LHCN-M2 (cell line): ENCODE measurements at regions not wholly inside any gene's neighbourhood (a gene's known extent, or its start where the extent isn't known, plus 50 kb on each side); places are given as distances from the start of the nearest gene placed in this dataset.
A peak's percentile ranks its signal among the peaks of the same experiment; 100 is the strongest.
"Not testable (repeated sequence)": the region's sequence is repeated elsewhere in the genome, so short reads cannot be mapped to it uniquely, and the experiment has no call there.

ENCODE experiments used
- DNase-seq: peaks from one replicate; pipeline ENCODE4 v3.0.0-alpha.2; 2012; ENCODE audit warnings: low read depth

GRCh38 chr5:68115584-68115983 lies 100.0 kb upstream of the PIK3R1 start:
- no peak for DNase-seq

GRCh38 chr5:68114378-68115040 lies 101.0 kb upstream of the PIK3R1 start:
- DNase-seq: peak; percentile 93

- DNase-seq: no peak
Observed at GRCh38 chr5:68112658-68113057, 102.9 kb upstream of the PIK3R1 start.

GRCh38 chr5:68110894-68111293 lies 104.7 kb upstream of the PIK3R1 start:
- DNase-seq: no peak

GRCh38 chr5:68110264-68110663 lies 105.3 kb upstream of the PIK3R1 start:
- no peak for DNase-seq

- DNase-seq: not testable (repeated sequence)
Observed at GRCh38 chr5:68104217-68104616, 111.3 kb upstream of the PIK3R1 start.

GRCh38 chr5:68103297-68103696 lies 112.3 kb upstream of the PIK3R1 start:
- not testable (repeated sequence) for DNase-seq

- no peak for DNase-seq
Observed at GRCh38 chr5:68099327-68099726, 116.2 kb upstream of the PIK3R1 start.

- DNase-seq: peak; percentile 56
Observed at GRCh38 chr5:68093455-68094159, 121.9 kb upstream of the PIK3R1 start.

GRCh38 chr5:68088302-68088701 lies 127.3 kb upstream of the PIK3R1 start:
- DNase-seq: peak; percentile 33

- DNase-seq: no peak
Observed at GRCh38 chr5:68087866-68088265, 127.7 kb upstream of the PIK3R1 start.

- DNase-seq: peak; percentile 26
Observed at GRCh38 chr5:68086857-68087256, 128.7 kb upstream of the PIK3R1 start.

- DNase-seq: no peak
Observed at GRCh38 chr5:68086439-68086838, 129.1 kb upstream of the PIK3R1 start.

GRCh38 chr5:68084396-68084795 lies 131.2 kb upstream of the PIK3R1 start:
- DNase-seq: no peak

GRCh38 chr5:68080282-68081050 lies 135.1 kb upstream of the PIK3R1 start:
- DNase-seq: no peak

- no peak for DNase-seq
Observed at GRCh38 chr5:68077349-68077894, 138.1 kb upstream of the PIK3R1 start.

GRCh38 chr5:68074633-68075032 lies 140.9 kb upstream of the PIK3R1 start:
- no peak for DNase-seq

GRCh38 chr5:68074048-68074632 lies 141.4 kb upstream of the PIK3R1 start:
- DNase-seq: no peak

GRCh38 chr5:68071736-68072135 lies 143.8 kb upstream of the PIK3R1 start:
- DNase-seq: no peak

GRCh38 chr5:68071282-68071632 lies 144.3 kb upstream of the PIK3R1 start:
- DNase-seq: no peak

GRCh38 chr5:68070591-68071281 lies 144.8 kb upstream of the PIK3R1 start:
- DNase-seq: peak; percentile 23
